ENCODE measurements at regions not wholly inside any gene's neighbourhood (a gene's known extent, or its start where the extent isn't known, plus 50 kb on each side); places are given as distances from the start of the nearest gene placed in this dataset.

DNA sequence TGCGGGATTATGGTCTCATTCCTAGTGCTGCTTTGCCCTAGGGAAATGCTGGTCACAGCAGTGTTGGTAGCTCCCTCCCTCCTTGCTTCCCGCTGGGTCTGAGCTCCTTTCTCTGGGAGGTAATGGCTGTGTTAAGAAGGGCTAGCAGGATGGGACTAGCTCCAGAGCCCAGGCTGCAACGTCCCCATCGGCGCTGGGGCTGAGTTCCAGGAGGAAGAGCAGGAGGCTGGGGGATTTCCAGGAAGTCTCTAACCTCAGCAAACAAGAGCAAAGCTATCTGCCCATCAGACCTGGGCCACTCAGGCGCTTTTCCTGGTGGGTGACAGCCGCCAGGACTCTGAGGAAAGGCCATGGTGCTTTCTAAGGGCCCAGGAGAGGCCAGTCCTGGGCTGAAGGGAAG is 174.2 kb downstream of the DLL1 start:
- H3K4me3 ChIP-seq (ENCODE audit: low read length), result no peak overlapping the region
- no peak overlapping the region for H3K27ac ChIP-seq (ENCODE audit: low read length)
- H3K9me3 ChIP-seq (ENCODE audit: control insufficient read depth, insufficient read depth, low read length), result no peaks in the 10 kb centered on the region
- no peaks in the 10 kb centered on the region for H3K4me1 ChIP-seq (ENCODE audit: control insufficient read depth, insufficient read depth, low read length)
- WGBS (ENCODE audit: insufficient coverage, insufficient read length), result no CpG with 5 or more reads among the region's 7 CpGs
- no peak for DNase-seq (ENCODE audit: low read depth, low spot score)
- no peaks in the 10 kb centered on the region for H3K27me3 ChIP-seq (ENCODE audit: control insufficient read depth, insufficient read depth, low read length)
- no peaks in the 10 kb centered on the region for H3K36me3 ChIP-seq (ENCODE audit: control insufficient read depth, insufficient read depth, low read length)

GRCh38 chr6:170114956-170115855 is 175.7 kb downstream of the DLL1 start:
- no peaks in the 10 kb centered on the region for H3K27me3 ChIP-seq (ENCODE audit: control insufficient read depth, insufficient read depth, low read length)
- H3K9me3 ChIP-seq (ENCODE audit: control insufficient read depth, insufficient read depth, low read length), result no peaks in the 10 kb centered on the region
- no peaks in the 10 kb centered on the region for H3K36me3 ChIP-seq (ENCODE audit: control insufficient read depth, insufficient read depth, low read length)
- H3K4me3 ChIP-seq (ENCODE audit: low read length), result no peak overlapping the region
- no peak for DNase-seq (ENCODE audit: low read depth, low spot score)
- no CpG with 5 or more reads among the region's 15 CpGs for WGBS (ENCODE audit: insufficient coverage, insufficient read length)
- no peaks in the 10 kb centered on the region for H3K4me1 ChIP-seq (ENCODE audit: control insufficient read depth, insufficient read depth, low read length)
- no peak overlapping the region for H3K27ac ChIP-seq (ENCODE audit: low read length)

- WGBS (ENCODE audit: insufficient coverage, insufficient read length), result no CpG with 5 or more reads among the region's 9 CpGs
- no peaks in the 10 kb centered on the region for H3K9me3 ChIP-seq (ENCODE audit: control insufficient read depth, insufficient read depth, low read length)
- H3K4me3 ChIP-seq (ENCODE audit: low read length), result no peak overlapping the region
- no peaks in the 10 kb centered on the region for H3K36me3 ChIP-seq (ENCODE audit: control insufficient read depth, insufficient read depth, low read length)
- no peak for DNase-seq (ENCODE audit: low read depth, low spot score)
- H3K27me3 ChIP-seq (ENCODE audit: control insufficient read depth, insufficient read depth, low read length), result no peaks in the 10 kb centered on the region
- no peak overlapping the region for H3K27ac ChIP-seq (ENCODE audit: low read length)
- no peaks in the 10 kb centered on the region for H3K4me1 ChIP-seq (ENCODE audit: control insufficient read depth, insufficient read depth, low read length)
These were observed 176.5 kb downstream of the DLL1 start for GRCh38 chr6:170114187-170114945.

GRCh38 chr6:170113141-170113540 is 177.7 kb downstream of the DLL1 start:
- no CpG with 5 or more reads among the region's 3 CpGs for WGBS (ENCODE audit: insufficient coverage, insufficient read length)
- Histone ChIP-seq H3K4me1 (ENCODE audit: control insufficient read depth, insufficient read depth, low read length) (no peaks in the 10 kb centered on the region), H3K36me3 (ENCODE audit: control insufficient read depth, insufficient read depth, low read length) (no peaks in the 10 kb centered on the region), H3K9me3 (ENCODE audit: control insufficient read depth, insufficient read depth, low read length) (no peaks in the 10 kb centered on the region), H3K4me3 (ENCODE audit: low read length) (no peak overlapping the region), H3K27ac (ENCODE audit: low read length) (no peak overlapping the region), H3K27me3 (ENCODE audit: control insufficient read depth, insufficient read depth, low read length) (no peaks in the 10 kb centered on the region)
- no peak for DNase-seq (ENCODE audit: low read depth, low spot score)

- WGBS (ENCODE audit: insufficient coverage, insufficient read length), result no CpG with 5 or more reads among the region's 4 CpGs
- no peaks in the 10 kb centered on the region for H3K27me3 ChIP-seq (ENCODE audit: control insufficient read depth, insufficient read depth, low read length)
These were observed 178.4 kb downstream of the DLL1 start for GRCh38 chr6:170112583-170112860.

DNA sequence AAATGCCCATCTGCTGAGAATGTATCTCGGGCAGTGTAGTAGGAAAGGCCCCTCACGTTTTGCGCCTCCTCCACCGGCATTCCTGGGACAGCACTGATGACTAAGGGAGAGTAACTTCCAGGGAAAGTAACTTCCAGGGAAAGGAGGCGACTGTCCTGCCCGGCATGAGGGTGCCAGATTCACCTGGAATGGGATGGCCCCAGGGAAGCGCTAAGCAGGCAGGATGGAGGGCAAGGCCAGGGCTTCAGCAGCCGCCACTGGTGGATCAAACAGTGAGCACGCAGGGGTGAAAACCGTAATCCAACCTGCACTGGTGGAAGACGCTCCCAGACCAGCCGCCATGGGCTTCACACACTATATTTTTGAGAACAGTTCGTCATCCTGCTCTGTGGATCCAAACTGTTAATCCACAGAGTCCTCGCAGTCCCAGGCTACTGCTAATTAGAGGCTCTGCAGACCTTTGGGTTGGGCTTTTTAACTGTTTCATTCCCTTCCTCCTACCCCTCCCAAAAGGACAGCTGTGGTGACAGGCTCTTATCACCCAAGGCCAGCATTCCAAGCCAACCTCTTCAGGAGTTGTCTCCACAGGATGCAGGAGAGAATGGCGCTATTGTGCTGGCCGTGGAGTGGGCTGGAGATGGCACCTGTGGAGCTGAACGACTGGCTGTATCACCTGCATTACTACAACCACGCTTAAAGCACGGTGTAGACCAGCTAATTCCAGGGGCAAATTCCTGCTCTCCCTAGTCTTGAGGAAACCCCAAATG is 178.9 kb downstream of the DLL1 start:
- H3K27ac ChIP-seq (ENCODE audit: low read length), result no peak overlapping the region
- H3K36me3 ChIP-seq (ENCODE audit: control insufficient read depth, insufficient read depth, low read length), result no peaks in the 10 kb centered on the region
- no peaks in the 10 kb centered on the region for H3K27me3 ChIP-seq (ENCODE audit: control insufficient read depth, insufficient read depth, low read length)
- DNase-seq (ENCODE audit: low read depth, low spot score), result no peak
- no peaks in the 10 kb centered on the region for H3K9me3 ChIP-seq (ENCODE audit: control insufficient read depth, insufficient read depth, low read length)
- no peaks in the 10 kb centered on the region for H3K4me1 ChIP-seq (ENCODE audit: control insufficient read depth, insufficient read depth, low read length)
- no CpG with 5 or more reads among the region's 19 CpGs for WGBS (ENCODE audit: insufficient coverage, insufficient read length)
- no peak overlapping the region for H3K4me3 ChIP-seq (ENCODE audit: low read length)

More at GRCh38 chr6:170112583-170112860, 178.4 kb downstream of the DLL1 start:
- H3K36me3 ChIP-seq (ENCODE audit: control insufficient read depth, insufficient read depth, low read length), result no peaks in the 10 kb centered on the region
- H3K4me3 ChIP-seq (ENCODE audit: low read length), result no peak overlapping the region
- no peak for DNase-seq (ENCODE audit: low read depth, low spot score)
- no peaks in the 10 kb centered on the region for H3K4me1 ChIP-seq (ENCODE audit: control insufficient read depth, insufficient read depth, low read length)
- H3K27ac ChIP-seq (ENCODE audit: low read length), result no peak overlapping the region
- H3K9me3 ChIP-seq (ENCODE audit: control insufficient read depth, insufficient read depth, low read length), result no peaks in the 10 kb centered on the region

DNA sequence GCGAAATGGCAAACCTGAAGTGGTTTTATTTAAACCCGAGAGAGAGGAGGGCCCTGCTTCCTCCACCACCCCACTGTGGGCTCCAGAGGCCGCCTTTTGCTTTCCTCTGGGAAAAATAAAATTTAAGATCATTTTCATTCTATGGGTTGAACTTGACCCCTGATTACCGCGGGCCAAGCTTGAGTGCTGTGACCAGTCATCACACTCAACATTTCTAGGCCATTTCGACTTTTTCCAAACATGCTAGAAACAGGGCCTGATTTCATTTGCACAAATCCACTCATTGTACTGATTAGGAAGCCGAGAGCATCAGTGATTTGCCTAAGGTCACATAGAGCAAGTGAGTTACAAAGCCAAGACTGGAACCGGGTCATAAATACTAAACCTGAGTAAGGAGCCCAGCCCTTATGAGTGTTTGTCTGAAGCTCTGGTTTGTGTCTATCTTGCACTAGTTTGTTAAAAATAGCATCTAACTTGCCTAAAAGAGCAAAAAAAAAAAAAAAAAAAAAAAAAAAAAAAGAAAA is 179.7 kb downstream of the DLL1 start:
- Histone ChIP-seq H3K27me3 (ENCODE audit: control insufficient read depth, insufficient read depth, low read length) (no peaks in the 10 kb centered on the region), H3K9me3 (ENCODE audit: control insufficient read depth, insufficient read depth, low read length) (no peaks in the 10 kb centered on the region), H3K36me3 (ENCODE audit: control insufficient read depth, insufficient read depth, low read length) (no peaks in the 10 kb centered on the region), H3K4me1 (ENCODE audit: control insufficient read depth, insufficient read depth, low read length) (no peaks in the 10 kb centered on the region), H3K4me3 (ENCODE audit: low read length) (no peak overlapping the region), H3K27ac (ENCODE audit: low read length) (no peak overlapping the region)
- no CpG with 5 or more reads among the region's 8 CpGs for WGBS (ENCODE audit: insufficient coverage, insufficient read length)
- no peak for DNase-seq (ENCODE audit: low read depth, low spot score)

DNA sequence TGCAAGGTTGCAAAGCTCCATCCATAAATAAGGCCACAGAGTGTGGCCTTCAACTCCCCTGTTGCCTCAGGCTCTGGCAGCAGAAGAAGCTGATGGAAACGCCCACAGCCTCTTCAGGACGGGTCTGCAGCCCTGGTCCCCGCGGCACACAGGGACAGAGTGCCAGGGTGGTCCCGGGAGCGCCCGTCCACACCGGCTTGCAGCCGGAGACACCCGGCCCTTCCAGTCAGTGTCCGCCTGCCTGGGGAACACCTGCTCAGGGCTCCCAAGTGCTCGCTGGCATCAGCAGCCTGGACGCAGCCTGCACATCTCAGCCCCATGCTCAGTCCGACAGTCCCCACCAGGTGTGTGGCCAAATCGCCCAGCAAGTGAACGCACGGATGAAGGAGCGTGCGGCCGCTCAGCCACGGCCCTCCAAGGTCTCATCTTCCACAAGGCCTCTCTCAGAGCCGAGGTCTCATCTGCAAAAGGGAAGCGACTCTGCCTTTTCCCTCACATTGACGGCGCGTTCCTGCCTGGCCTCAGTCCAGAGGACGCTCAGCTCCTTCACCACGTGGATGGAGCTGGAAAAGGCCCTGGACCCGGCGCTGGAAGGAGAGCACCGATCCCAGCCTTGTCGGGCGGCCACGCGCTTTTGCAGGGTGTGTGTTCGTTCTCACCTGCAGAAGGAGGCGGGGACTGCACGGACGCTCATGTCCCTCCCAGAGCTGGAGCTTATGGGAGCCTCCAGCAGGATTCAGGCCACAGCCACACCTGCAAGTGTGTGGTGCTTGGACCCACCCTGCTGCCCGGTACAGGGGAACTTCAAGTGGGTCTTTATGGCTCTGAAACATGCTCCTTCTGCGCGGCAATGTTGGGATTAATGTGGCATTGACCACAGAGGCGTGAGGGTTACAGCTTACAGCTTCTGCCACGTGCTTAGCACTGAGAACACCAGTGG is 180.4 kb downstream of the DLL1 start:
- no peak for DNase-seq (ENCODE audit: low read depth, low spot score)
- Histone ChIP-seq H3K27ac (ENCODE audit: low read length) (no peak overlapping the region), H3K9me3 (ENCODE audit: control insufficient read depth, insufficient read depth, low read length) (no peaks in the 10 kb centered on the region), H3K4me1 (ENCODE audit: control insufficient read depth, insufficient read depth, low read length) (no peaks in the 10 kb centered on the region), H3K27me3 (ENCODE audit: control insufficient read depth, insufficient read depth, low read length) (no peaks in the 10 kb centered on the region), H3K36me3 (ENCODE audit: control insufficient read depth, insufficient read depth, low read length) (no peaks in the 10 kb centered on the region), H3K4me3 (ENCODE audit: low read length) (no peak overlapping the region)
- no CpG with 5 or more reads among the region's 44 CpGs for WGBS (ENCODE audit: insufficient coverage, insufficient read length)

- no peak overlapping the region for H3K4me3 ChIP-seq (ENCODE audit: low read length)
- no peaks in the 10 kb centered on the region for H3K9me3 ChIP-seq (ENCODE audit: control insufficient read depth, insufficient read depth, low read length)
- no peaks in the 10 kb centered on the region for H3K36me3 ChIP-seq (ENCODE audit: control insufficient read depth, insufficient read depth, low read length)
- no CpG with 5 or more reads among the region's 15 CpGs for WGBS (ENCODE audit: insufficient coverage, insufficient read length)
- DNase-seq (ENCODE audit: low read depth, low spot score), result no peak
- H3K27ac ChIP-seq (ENCODE audit: low read length), result no peak overlapping the region
- H3K4me1 ChIP-seq (ENCODE audit: control insufficient read depth, insufficient read depth, low read length), result no peaks in the 10 kb centered on the region
- no peaks in the 10 kb centered on the region for H3K27me3 ChIP-seq (ENCODE audit: control insufficient read depth, insufficient read depth, low read length)
These were observed 181.8 kb downstream of the DLL1 start for GRCh38 chr6:170108890-170109587.
